Panc1 (cell line): ENCODE measurements at regions not wholly inside any gene's neighbourhood (a gene's known extent, or its start where the extent isn't known, plus 50 kb on each side); places are given as distances from the start of the nearest gene placed in this dataset.

Experiments used
- ATAC-seq: fragments of 200-7000 bp; cut with Tn5 transposase; 2 replicates; pipeline ENCODE4 v1.9.1; 2020; ENCODE audit warnings: mild to moderate bottlenecking, moderate library complexity
- BruUV-seq: library from RNA; stranded (reverse); fragments of 400-500 nt; replicated peaks from 2 replicates; lab custom pipeline; 2021; lab: Mats Ljungman, UMichigan
- CTCF ChIA-PET: fragments of 300-600 bp; sonication (Branson Sonifier 250); formaldehyde crosslinking; loops from one replicate; lab custom pipeline; 2022; ENCODE audit warnings: antibody characterized with exemption; lab: Charles Lee
- POLR2A ChIA-PET: fragments of 300-600 bp; sonication (Branson Sonifier 250); formaldehyde crosslinking; loops from one replicate; lab custom pipeline; 2022; ENCODE audit warnings: antibody characterized with exemption; lab: Charles Lee
- DNase-seq: peaks from one replicate; pipeline ENCODE4 v3.0.0-alpha.2; 2010; ENCODE audit warnings: low read depth, low spot score
- H3K27ac ChIP-seq: 2 replicates; pipeline ENCODE4 v1.5.1; 2011; ENCODE audit warnings: mild to moderate bottlenecking, low read length, inconsistent platforms
- H3K27me3 ChIP-seq: fragments of 200-500 bp; sonication (Bioruptor generic); 2 replicates; pipeline ENCODE4 v1.6.0; 2014; ENCODE audit warnings: low read length, inconsistent platforms; ENCODE audit not compliant: control insufficient read depth, insufficient read depth
- H3K36me3 ChIP-seq: fragments of 200-500 bp; sonication (Bioruptor generic); 2 replicates; pipeline ENCODE4 v1.5.1; 2014; ENCODE audit warnings: inconsistent platforms, mild to moderate bottlenecking, low read length, moderate library complexity; ENCODE audit not compliant: control insufficient read depth, insufficient read depth
- H3K4me1 ChIP-seq: 2 replicates; pipeline ENCODE4 v1.5.1; 2011; ENCODE audit warnings: inconsistent platforms, mild to moderate bottlenecking, low read length, moderate library complexity; ENCODE audit not compliant: control insufficient read depth, insufficient read depth
- H3K4me3 ChIP-seq, 2 experiments: 2 replicates each; pipeline ENCODE4 v1.5.1; 2011 to 2012; ENCODE audit warnings: low read depth in 2 of 2, low read length in 2 of 2, mild to moderate bottlenecking in 2 of 2, inconsistent platforms in 1 of 2, moderate library complexity in 1 of 2
- H3K9me3 ChIP-seq: fragments of 200-500 bp; sonication (Bioruptor generic); 2 replicates; pipeline ENCODE4 v1.5.1; 2014; ENCODE audit warnings: low read depth, mild to moderate bottlenecking, inconsistent platforms, low read length, moderate library complexity; ENCODE audit not compliant: control insufficient read depth, insufficient read depth
- POLR2AphosphoS5 ChIP-seq: IDR thresholded peaks from 2 replicates; pipeline ENCODE4 v1.6.1; 2012; ENCODE audit warnings: mild to moderate bottlenecking, low read depth, low read length, moderate library complexity
- SIN3A ChIP-seq: IDR thresholded peaks from 2 replicates; pipeline ENCODE4 v1.6.1; 2012; ENCODE audit warnings: low read depth, mild to moderate bottlenecking, low read length, moderate library complexity, borderline replicate concordance; ENCODE audit not compliant: insufficient read depth
- TCF7L2 ChIP-seq: IDR thresholded peaks from 2 replicates; pipeline ENCODE4 v1.6.1; 2011; ENCODE audit warnings: mild to moderate bottlenecking, low read depth, low read length, inconsistent platforms
- in situ Hi-C: cut with HindIII; loops from 2 replicates; pipeline ENCODE4 v1.10.0; 2016; ENCODE audit warnings: low sequenced_read_pairs, low pct_unique_long_range_greater_than_20kb
- intact Hi-C: fragments of 100-400 bp; cut with micrococcal nuclease; formaldehyde crosslinking; loops from one replicate; pipeline ENCODE4 v1.10.0; 2022; ENCODE audit not compliant: unreplicated experiment
- TF ChIP-seq, protein P1 (sequence below): fragments of 450-650 bp; IDR thresholded peaks from 2 replicates; pipeline ENCODE4 v1.5.1; 2017; ENCODE audit warnings: mild to moderate bottlenecking
- TF ChIP-seq, protein P2 (sequence below), 2 experiments: IDR thresholded peaks; 2 replicates each; pipeline ENCODE4 v1.6.1; 2011 to 2012; ENCODE audit warnings: low read depth in 2 of 2, control low read depth in 1 of 2, low read length in 1 of 2, mild to moderate bottlenecking in 1 of 2, moderate library complexity in 1 of 2; ENCODE audit not compliant: insufficient read depth in 1 of 2

DNA sequence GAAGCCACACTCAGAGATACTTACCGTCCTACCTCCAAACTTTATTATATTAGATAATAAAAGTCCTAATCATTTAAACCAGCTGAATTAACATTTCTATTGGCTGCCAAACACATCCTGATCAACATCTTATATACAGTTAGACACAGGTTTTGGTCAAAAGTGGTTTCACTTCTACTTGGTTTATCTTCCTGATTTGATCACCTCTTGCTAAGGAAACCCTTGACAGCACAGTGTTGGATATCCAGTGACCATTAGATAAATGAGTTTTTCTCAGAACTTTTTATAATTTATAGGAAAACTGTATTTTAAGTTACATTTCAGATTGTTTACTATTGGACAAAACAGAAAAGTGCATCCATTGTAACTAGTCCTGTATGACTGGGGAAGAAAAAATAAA is 198.4 kb upstream of the NR2F2 start:
- intact Hi-C loops: no loop called here
- Histone ChIP-seq H3K9me3 (no peaks in the 10 kb centered on the region), H3K4me1 (no peaks in the 10 kb centered on the region), H3K36me3 (no peaks in the 10 kb centered on the region), H3K4me3 (no peak overlapping the region), H3K27me3 (no peaks in the 10 kb centered on the region), H3K27ac (no peak overlapping the region)
- no TSS peak for BruUV-seq
- ChIA-PET POLR2A (no interaction called here), CTCF (no interaction called here)
- no peak for ATAC-seq
- in situ Hi-C loops: no loop called here
- DNase-seq: no peak
- TF ChIP-seq POLR2AphosphoS5 (no peak), TCF7L2 (no peak), SIN3A (no peak)
- TF ChIP-seq, protein P1, sequence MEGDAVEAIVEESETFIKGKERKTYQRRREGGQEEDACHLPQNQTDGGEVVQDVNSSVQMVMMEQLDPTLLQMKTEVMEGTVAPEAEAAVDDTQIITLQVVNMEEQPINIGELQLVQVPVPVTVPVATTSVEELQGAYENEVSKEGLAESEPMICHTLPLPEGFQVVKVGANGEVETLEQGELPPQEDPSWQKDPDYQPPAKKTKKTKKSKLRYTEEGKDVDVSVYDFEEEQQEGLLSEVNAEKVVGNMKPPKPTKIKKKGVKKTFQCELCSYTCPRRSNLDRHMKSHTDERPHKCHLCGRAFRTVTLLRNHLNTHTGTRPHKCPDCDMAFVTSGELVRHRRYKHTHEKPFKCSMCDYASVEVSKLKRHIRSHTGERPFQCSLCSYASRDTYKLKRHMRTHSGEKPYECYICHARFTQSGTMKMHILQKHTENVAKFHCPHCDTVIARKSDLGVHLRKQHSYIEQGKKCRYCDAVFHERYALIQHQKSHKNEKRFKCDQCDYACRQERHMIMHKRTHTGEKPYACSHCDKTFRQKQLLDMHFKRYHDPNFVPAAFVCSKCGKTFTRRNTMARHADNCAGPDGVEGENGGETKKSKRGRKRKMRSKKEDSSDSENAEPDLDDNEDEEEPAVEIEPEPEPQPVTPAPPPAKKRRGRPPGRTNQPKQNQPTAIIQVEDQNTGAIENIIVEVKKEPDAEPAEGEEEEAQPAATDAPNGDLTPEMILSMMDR: no peak
- TF ChIP-seq, protein P2, sequence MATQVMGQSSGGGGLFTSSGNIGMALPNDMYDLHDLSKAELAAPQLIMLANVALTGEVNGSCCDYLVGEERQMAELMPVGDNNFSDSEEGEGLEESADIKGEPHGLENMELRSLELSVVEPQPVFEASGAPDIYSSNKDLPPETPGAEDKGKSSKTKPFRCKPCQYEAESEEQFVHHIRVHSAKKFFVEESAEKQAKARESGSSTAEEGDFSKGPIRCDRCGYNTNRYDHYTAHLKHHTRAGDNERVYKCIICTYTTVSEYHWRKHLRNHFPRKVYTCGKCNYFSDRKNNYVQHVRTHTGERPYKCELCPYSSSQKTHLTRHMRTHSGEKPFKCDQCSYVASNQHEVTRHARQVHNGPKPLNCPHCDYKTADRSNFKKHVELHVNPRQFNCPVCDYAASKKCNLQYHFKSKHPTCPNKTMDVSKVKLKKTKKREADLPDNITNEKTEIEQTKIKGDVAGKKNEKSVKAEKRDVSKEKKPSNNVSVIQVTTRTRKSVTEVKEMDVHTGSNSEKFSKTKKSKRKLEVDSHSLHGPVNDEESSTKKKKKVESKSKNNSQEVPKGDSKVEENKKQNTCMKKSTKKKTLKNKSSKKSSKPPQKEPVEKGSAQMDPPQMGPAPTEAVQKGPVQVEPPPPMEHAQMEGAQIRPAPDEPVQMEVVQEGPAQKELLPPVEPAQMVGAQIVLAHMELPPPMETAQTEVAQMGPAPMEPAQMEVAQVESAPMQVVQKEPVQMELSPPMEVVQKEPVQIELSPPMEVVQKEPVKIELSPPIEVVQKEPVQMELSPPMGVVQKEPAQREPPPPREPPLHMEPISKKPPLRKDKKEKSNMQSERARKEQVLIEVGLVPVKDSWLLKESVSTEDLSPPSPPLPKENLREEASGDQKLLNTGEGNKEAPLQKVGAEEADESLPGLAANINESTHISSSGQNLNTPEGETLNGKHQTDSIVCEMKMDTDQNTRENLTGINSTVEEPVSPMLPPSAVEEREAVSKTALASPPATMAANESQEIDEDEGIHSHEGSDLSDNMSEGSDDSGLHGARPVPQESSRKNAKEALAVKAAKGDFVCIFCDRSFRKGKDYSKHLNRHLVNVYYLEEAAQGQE (IDR thresholded peaks at IDR 0.05; ENCODE audit: insufficient read depth in 1 of 2, low read depth in 2 of 2, low read length in 1 of 2): no peak

DNA sequence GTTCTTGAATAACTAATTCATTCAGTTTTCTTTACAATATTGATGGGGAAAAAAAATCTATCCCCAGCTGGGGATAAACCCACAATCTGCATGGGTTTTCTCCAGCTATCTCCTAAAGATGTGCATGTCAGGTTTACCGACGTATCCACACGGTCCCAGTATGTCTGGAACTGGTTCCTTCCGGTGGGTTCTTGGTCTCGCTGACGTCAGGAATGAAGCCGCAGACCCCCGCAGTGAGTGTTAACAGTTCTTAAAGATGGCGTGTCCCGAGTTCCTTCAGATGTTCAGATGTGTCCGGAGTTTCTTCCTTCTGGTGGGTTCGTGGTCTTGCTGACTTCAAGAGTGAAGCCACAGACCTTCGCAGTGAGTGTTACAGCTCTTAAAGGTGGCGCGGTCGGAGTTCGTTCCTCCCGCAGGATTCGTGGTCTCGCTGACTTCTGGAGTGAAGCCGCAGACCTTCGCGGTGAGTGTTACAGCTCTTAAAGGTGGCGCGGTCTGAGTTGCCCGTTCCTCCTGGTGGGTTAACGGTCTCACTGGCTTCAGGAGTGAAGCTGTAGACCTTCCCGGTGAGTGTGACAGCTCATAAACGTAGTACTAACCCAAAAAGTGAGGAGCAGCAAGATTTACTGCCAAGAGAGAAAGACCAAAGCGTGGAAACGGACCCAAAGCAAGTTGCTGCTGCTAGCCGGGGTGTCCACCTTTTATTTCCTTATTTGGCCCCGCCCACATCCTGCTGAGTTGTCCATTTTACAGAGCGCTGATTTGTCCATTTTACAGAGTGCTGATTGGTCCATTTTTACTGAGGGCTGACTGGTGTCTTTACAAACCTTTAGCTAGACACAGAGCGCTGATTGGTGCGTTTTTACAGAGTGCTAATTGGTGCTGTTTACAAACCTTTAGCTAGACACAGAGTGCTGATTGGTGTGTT is 195.1 kb upstream of the NR2F2 start:
- intact Hi-C loops: no loop called here
- Histone ChIP-seq H3K9me3 (no peaks in the 10 kb centered on the region), H3K27ac (no peak overlapping the region), H3K36me3 (no peaks in the 10 kb centered on the region), H3K4me3 (no peak overlapping the region), H3K27me3 (no peaks in the 10 kb centered on the region), H3K4me1 (no peaks in the 10 kb centered on the region)
- CTCF ChIA-PET: interaction anchor here (0.6 kb wide), 1 partner anchor 43 kb away, joined by 3 read pairs; no protein-coding TSS in a partner anchor
- BruUV-seq: no TSS peak
- POLR2A ChIA-PET: no interaction called here
- in situ Hi-C loops: no loop called here
- TF ChIP-seq, protein P1: no peak
- no peak for TF ChIP-seq TCF7L2
- no peak for TF ChIP-seq SIN3A
- TF ChIP-seq POLR2AphosphoS5: no peak
- TF ChIP-seq, protein P2 (IDR thresholded peaks at IDR 0.05; ENCODE audit: insufficient read depth in 1 of 2, low read depth in 2 of 2, low read length in 1 of 2): no peak
- DNase-seq: no peak
- ATAC-seq: no peak
